Endodermal cell (in vitro differentiated cells): ENCODE measurements at regions not wholly inside any gene's neighbourhood (a gene's known extent, or its start where the extent isn't known, plus 50 kb on each side); places are given as distances from the start of the nearest gene placed in this dataset.

ENCODE experiments used
- DNase-seq: peaks from one replicate; pipeline ENCODE4 v3.0.0-alpha.2; 2017
- H3K27ac ChIP-seq: 2 replicates; pipeline ENCODE4 v1.5.1; 2013; ENCODE audit warnings: mild to moderate bottlenecking, low read depth, low read length, moderate library complexity
- H3K27me3 ChIP-seq: 2 replicates; pipeline ENCODE4 v1.6.1; 2013; ENCODE audit warnings: mild to moderate bottlenecking, low read length, moderate library complexity; ENCODE audit not compliant: insufficient read depth, control insufficient read depth, poor library complexity, severe bottlenecking
- H3K36me3 ChIP-seq: 2 replicates; pipeline ENCODE4 v1.7.0; 2013; ENCODE audit warnings: mild to moderate bottlenecking, low read length, moderate library complexity; ENCODE audit not compliant: control insufficient read depth, insufficient read depth
- H3K4me1 ChIP-seq: one replicate; pipeline ENCODE4 v1.7.0; 2013; ENCODE audit warnings: low read length; ENCODE audit not compliant: control insufficient read depth, insufficient read depth
- H3K4me3 ChIP-seq: 2 replicates; pipeline ENCODE4 v1.5.1; 2013; ENCODE audit warnings: mild to moderate bottlenecking, low read length, moderate library complexity
- H3K9ac ChIP-seq: 2 replicates; pipeline ENCODE4 v1.6.1; 2013; ENCODE audit warnings: mild to moderate bottlenecking, low read length, moderate library complexity; ENCODE audit not compliant: poor library complexity, severe bottlenecking; ENCODE audit errors: extremely low read depth
- H3K9me3 ChIP-seq: 2 replicates; pipeline ENCODE4 v1.6.1; 2013; ENCODE audit warnings: mild to moderate bottlenecking, low read length, moderate library complexity; ENCODE audit not compliant: control insufficient read depth
- H3K27ac Mint-ChIP-seq: 2 replicates; pipeline ENCODE4 v1.8.0; 2020; ENCODE audit warnings: mixed read lengths
- H3K27me3 Mint-ChIP-seq: 2 replicates; pipeline ENCODE4 v1.8.0; 2021; ENCODE audit warnings: mild to moderate bottlenecking, mixed read lengths; ENCODE audit not compliant: insufficient read depth
- H3K36me3 Mint-ChIP-seq: 2 replicates; pipeline ENCODE4 v1.8.0; 2020; ENCODE audit warnings: low read depth, mixed read lengths
- H3K4me1 Mint-ChIP-seq: 2 replicates; pipeline ENCODE4 v1.8.0; 2020; ENCODE audit warnings: mixed read lengths
- H3K4me3 Mint-ChIP-seq: 2 replicates; pipeline ENCODE4 v1.8.0; 2020; ENCODE audit warnings: mild to moderate bottlenecking, moderate library complexity, mixed read lengths
- H3K9me3 Mint-ChIP-seq: 2 replicates; pipeline ENCODE4 v1.8.0; 2020; ENCODE audit warnings: mild to moderate bottlenecking, mixed read lengths
- WGBS, 2 experiments: methylation state at CpG; one replicate each; pipeline versions ENCODE4 v1.1.5 to v1.1.7; 2013; ENCODE audit warnings: missing lambda C conversion rate in 2 of 2, mixed read lengths in 1 of 2; ENCODE audit not compliant: insufficient coverage in 1 of 2, insufficient read length in 1 of 2; 5-methylcytosine and 5-hydroxymethylcytosine counted together
- TF ChIP-seq, protein P1 (sequence below): fragments of 200-600 bp; sonication (generic); conservative IDR thresholded peaks from 2 replicates; pipeline ENCODE4 v1.5.0; 2021; ENCODE audit warnings: antibody characterized with exemption, mild to moderate bottlenecking

DNA sequence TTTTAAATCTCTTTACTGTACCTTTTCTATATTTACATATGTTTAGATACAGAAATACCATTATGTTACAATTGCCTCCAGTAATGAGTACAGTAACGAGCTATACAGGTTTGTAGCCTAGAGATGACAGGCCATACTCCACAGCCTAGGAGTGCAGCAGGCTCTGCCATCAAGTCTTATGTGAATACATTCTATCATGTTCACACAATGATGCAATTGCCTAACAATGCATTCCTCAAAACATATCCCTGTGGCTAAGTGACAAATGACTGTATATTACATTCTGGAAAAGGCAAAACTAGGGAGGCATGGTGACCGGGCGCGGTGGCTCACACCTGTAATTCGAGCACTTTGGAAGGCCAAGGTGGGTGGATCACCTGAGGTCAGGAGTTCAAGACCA lies 192.4 kb upstream of the IGF1R start:
- Histone ChIP-seq H3K9ac (no peak overlapping the region), H3K36me3 (no peaks in the 10 kb centered on the region), H3K4me1 (no peaks in the 10 kb centered on the region), H3K27ac (no peak overlapping the region), H3K9me3 (peaks cover 5% of the 10 kb centered on the region), H3K27me3 (peaks cover 12% of the 10 kb centered on the region), H3K4me3 (no peak overlapping the region)
- no peak for DNase-seq
- Mint-ChIP-seq H3K4me1 (peaks cover 11% of the 10 kb centered on the region), H3K4me3 (no peak overlapping the region), H3K27ac (no peak overlapping the region), H3K27me3 (peaks cover 17% of the 10 kb centered on the region), H3K36me3 (no peaks in the 10 kb centered on the region), H3K9me3 (peaks cover 14% of the 10 kb centered on the region)
- WGBS, 2 experiments = 93 to 95% methylated on average over 4 to 5 of the region's 5 CpGs
- TF ChIP-seq, protein P1, sequence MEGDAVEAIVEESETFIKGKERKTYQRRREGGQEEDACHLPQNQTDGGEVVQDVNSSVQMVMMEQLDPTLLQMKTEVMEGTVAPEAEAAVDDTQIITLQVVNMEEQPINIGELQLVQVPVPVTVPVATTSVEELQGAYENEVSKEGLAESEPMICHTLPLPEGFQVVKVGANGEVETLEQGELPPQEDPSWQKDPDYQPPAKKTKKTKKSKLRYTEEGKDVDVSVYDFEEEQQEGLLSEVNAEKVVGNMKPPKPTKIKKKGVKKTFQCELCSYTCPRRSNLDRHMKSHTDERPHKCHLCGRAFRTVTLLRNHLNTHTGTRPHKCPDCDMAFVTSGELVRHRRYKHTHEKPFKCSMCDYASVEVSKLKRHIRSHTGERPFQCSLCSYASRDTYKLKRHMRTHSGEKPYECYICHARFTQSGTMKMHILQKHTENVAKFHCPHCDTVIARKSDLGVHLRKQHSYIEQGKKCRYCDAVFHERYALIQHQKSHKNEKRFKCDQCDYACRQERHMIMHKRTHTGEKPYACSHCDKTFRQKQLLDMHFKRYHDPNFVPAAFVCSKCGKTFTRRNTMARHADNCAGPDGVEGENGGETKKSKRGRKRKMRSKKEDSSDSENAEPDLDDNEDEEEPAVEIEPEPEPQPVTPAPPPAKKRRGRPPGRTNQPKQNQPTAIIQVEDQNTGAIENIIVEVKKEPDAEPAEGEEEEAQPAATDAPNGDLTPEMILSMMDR = no peak

DNA sequence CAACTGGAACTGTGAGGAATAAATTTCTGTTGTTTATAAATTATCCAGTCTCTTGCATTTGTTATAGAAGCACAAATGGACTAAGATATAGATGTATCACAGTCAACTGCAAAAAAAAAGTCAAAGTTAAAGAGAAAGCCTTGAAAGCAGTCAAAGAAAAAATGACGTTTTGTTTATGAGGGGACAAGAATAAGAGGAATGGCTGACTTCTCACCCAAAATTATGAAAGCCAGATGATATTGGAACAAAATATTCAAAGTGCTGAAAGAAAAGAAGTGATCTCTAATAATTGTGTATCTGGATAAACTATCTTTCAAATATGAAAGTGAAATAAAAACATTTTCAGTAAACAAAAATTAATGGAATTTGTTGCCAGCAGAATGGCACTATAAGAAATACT lies 171.8 kb upstream of the IGF1R start:
- Mint-ChIP-seq H3K4me1 (no peaks in the 10 kb centered on the region), H3K4me3 (no peak overlapping the region), H3K27me3 (no peaks in the 10 kb centered on the region), H3K27ac (no peak overlapping the region), H3K9me3 (peaks cover 28% of the 10 kb centered on the region), H3K36me3 (peaks cover 2% of the 10 kb centered on the region)
- H3K27ac ChIP-seq = no peak overlapping the region
- no peak overlapping the region for H3K4me3 ChIP-seq
- no peak for DNase-seq
- no peak overlapping the region for H3K9ac ChIP-seq
- H3K27me3 ChIP-seq = no peaks in the 10 kb centered on the region
- H3K9me3 ChIP-seq = peaks cover 28% of the 10 kb centered on the region
- no peaks in the 10 kb centered on the region for H3K36me3 ChIP-seq
- WGBS, 2 experiments = 79 to 88% methylated on average over 1 of the region's 1 CpG
- H3K4me1 ChIP-seq = no peaks in the 10 kb centered on the region
- TF ChIP-seq, protein P1 = no peak

DNA sequence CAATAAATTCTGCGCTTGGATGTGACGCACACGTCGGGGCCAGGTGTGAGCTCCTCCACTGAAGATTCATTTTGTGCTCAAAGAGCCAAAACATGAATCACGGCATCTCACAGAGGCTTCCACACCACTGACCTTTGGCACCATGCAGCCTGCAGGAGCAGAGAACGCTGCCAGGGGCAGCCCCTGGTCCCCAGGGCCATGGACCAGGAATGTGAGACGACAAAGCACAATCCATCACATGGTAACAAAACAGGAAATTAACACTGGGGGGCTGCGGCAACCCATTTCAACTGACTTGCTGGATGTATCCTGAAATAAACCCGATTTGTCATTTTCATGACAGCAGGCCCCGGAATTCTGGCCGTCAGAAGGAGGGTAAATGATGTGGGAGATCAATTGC lies 167.5 kb upstream of the IGF1R start:
- H3K36me3 ChIP-seq = no peaks in the 10 kb centered on the region
- H3K4me1 Mint-ChIP-seq = no peaks in the 10 kb centered on the region
- DNase-seq = no peak
- peaks cover 40% of the 10 kb centered on the region for H3K9me3 Mint-ChIP-seq
- H3K4me3 ChIP-seq = no peak overlapping the region
- TF ChIP-seq, protein P1 = no peak
- 71 to 84% methylated on average over 10 to 11 of the region's 11 CpGs for WGBS, 2 experiments
- H3K27me3 Mint-ChIP-seq = peaks cover 3% of the 10 kb centered on the region
- H3K4me1 ChIP-seq = no peaks in the 10 kb centered on the region
- no peak overlapping the region for H3K9ac ChIP-seq
- peaks cover 2% of the 10 kb centered on the region for H3K36me3 Mint-ChIP-seq
- peak overlapping the region; percentile 65 for H3K27ac ChIP-seq
- peaks cover 34% of the 10 kb centered on the region for H3K9me3 ChIP-seq
- H3K27me3 ChIP-seq = no peaks in the 10 kb centered on the region
- no peak overlapping the region for H3K27ac Mint-ChIP-seq
- no peak overlapping the region for H3K4me3 Mint-ChIP-seq
